Activated CD8-positive, alpha-beta T cell treated with anti-CD3 and anti-CD28 coated beads, Interleukin-2, amount 10 ng/mL, durations not matched to agents 7 days and 5 days (primary cell): ENCODE measurements at regions not wholly inside any gene's neighbourhood (a gene's known extent, or its start where the extent isn't known, plus 50 kb on each side); places are given as distances from the start of the nearest gene placed in this dataset.

Experiments
- ATAC-seq: fragments of 150-1000 bp; cut with Tn5 transposase; one replicate; pipeline ENCODE4 v1.10.0; 2021; ENCODE audit warnings: moderate library complexity
- CTCF ChIA-PET: fragments of 350-600 bp; sonication (Branson Sonifier 250); formaldehyde crosslinking; loops from one replicate; lab custom pipeline; 2021; ENCODE audit warnings: antibody characterized with exemption; lab: Charles Lee
- POLR2A ChIA-PET: fragments of 350-600 bp; sonication (Branson Sonifier 250); formaldehyde crosslinking; loops from one replicate; lab custom pipeline; 2021; ENCODE audit warnings: antibody characterized with exemption; lab: Charles Lee
- DNase-seq: peaks from one replicate; pipeline ENCODE4 v3.0.0-alpha.2; 2020
- H3K27ac Mint-ChIP-seq: one replicate; pipeline ENCODE4 v1.8.0; 2021; ENCODE audit warnings: mild to moderate bottlenecking, mixed read lengths
- H3K27me3 Mint-ChIP-seq: one replicate; pipeline ENCODE4 v1.8.0; 2021; ENCODE audit warnings: low read depth, mixed read lengths
- H3K36me3 Mint-ChIP-seq: one replicate; pipeline ENCODE4 v1.8.0; 2021; ENCODE audit warnings: low read depth, mixed read lengths
- H3K4me1 Mint-ChIP-seq: one replicate; pipeline ENCODE4 v1.8.0; 2021; ENCODE audit warnings: low read depth, mixed read lengths
- H3K4me3 Mint-ChIP-seq: one replicate; pipeline ENCODE4 v1.8.0; 2021; ENCODE audit warnings: mild to moderate bottlenecking, mixed read lengths
- H3K9me3 Mint-ChIP-seq: one replicate; pipeline ENCODE4 v1.8.0; 2022; ENCODE audit warnings: mixed read lengths; ENCODE audit not compliant: insufficient read depth

DNA sequence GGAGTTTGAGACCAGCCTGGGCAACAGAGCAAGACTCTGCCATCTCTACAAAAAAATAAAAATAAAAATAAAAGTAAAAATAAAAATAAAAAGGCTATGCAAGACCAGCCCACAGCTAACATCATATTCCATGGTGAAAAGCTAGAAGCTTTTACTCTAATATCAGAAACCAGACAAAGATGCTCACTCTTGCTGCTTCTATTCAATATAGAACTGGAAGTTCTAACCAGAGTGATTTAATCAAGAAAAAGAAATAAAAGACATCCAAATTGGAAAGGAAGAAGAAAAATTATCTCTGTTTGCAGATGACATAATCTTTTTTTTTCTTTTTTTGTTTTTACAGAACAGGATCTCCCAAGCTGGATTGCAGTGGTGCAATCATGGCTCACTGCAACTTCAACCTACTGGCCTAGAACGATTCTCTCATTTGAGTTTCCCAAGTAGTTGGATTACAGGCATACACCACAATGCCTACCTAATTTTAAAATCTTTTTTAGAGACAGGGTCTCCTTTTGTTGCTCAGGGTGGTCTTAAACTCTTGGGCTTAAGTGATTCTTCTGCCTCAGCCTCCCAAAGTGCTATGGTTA is 100.7 kb upstream of the JAG1 start:
- Mint-ChIP-seq H3K36me3 (no peaks in the 10 kb centered on the region), H3K9me3 (no peaks in the 10 kb centered on the region), H3K27me3 (no peaks in the 10 kb centered on the region), H3K27ac (no peak overlapping the region), H3K4me1 (no peaks in the 10 kb centered on the region), H3K4me3 (no peak overlapping the region)
- DNase-seq = no peak
- CTCF ChIA-PET = no interaction called here
- no peak for ATAC-seq
- POLR2A ChIA-PET = no interaction called here

DNA sequence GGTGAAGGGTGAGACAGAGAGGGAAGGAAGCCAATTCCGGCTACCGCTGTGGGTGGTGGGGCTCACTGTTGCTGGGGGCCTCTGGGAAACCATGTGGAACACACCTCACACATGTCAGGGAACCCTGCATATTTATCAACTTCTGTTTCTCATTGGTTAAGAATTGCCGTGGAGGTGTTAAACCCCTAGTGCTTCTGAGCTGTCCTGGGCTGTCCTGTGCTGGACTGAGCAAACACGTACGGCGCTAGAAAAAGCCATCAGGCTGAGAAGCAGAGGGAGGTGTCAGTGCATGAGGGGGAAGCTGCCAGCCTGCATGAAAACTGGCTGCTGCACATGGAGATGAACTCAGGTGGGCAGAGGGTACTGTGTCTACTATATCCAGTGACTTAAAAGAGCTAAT is 103.9 kb upstream of the JAG1 start:
- ChIA-PET POLR2A (no interaction called here), CTCF (no interaction called here)
- no peaks in the 10 kb centered on the region for H3K4me1 Mint-ChIP-seq
- ATAC-seq = no peak
- H3K4me3 Mint-ChIP-seq = no peak overlapping the region
- no peaks in the 10 kb centered on the region for H3K36me3 Mint-ChIP-seq
- no peak overlapping the region for H3K27ac Mint-ChIP-seq
- peaks cover 5% of the 10 kb centered on the region for H3K27me3 Mint-ChIP-seq
- DNase-seq = no peak
- no peaks in the 10 kb centered on the region for H3K9me3 Mint-ChIP-seq

DNA sequence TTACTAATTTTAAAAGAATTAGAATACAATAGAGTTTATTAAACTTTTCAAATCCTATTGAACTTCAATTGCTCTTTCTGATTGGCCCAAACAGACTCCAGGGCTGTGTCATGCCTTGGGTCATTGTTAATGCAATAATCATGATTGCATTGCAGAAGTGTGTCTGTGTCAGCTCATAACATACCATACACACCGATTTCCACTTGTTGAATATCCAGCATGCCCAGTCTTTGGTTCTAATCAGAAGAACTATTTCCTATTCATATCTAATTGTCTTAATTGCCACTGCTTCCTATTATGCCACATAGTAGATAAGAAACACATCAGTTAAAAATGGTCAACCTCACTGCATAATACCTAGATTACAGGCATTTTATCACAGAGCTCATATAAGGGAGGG is 106.1 kb upstream of the JAG1 start:
- POLR2A ChIA-PET = no interaction called here
- Mint-ChIP-seq H3K27ac (no peak overlapping the region), H3K4me3 (no peak overlapping the region), H3K4me1 (no peaks in the 10 kb centered on the region), H3K27me3 (peaks cover 5% of the 10 kb centered on the region), H3K9me3 (no peaks in the 10 kb centered on the region), H3K36me3 (no peaks in the 10 kb centered on the region)
- no peak for ATAC-seq
- DNase-seq = no peak
- CTCF ChIA-PET = no interaction called here

DNA sequence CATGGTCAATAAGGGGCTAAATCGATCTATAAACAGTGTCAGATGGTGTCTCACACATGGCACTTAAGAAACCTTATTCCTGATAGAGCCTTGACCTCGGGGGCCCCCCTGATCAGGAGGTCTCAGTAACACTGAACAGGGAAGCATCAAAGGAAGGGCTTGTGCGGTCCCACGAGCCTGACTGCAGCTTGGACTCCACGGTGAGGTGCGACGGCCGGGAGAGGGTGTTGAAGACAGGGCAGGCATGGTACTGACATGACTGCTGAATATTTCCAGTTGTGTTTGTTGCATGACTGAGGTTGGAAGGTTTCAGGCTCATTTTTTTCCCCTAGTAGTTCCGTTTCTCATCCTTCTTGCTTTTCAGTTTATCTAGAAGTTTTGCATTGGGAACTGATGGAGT is 107.1 kb upstream of the JAG1 start:
- H3K9me3 Mint-ChIP-seq = no peaks in the 10 kb centered on the region
- DNase-seq = no peak
- H3K4me3 Mint-ChIP-seq = no peak overlapping the region
- H3K4me1 Mint-ChIP-seq = no peaks in the 10 kb centered on the region
- no peak overlapping the region for H3K27ac Mint-ChIP-seq
- H3K36me3 Mint-ChIP-seq = no peaks in the 10 kb centered on the region
- ChIA-PET POLR2A (no interaction called here), CTCF (no interaction called here)
- no peak for ATAC-seq
- peaks cover 5% of the 10 kb centered on the region for H3K27me3 Mint-ChIP-seq

DNA sequence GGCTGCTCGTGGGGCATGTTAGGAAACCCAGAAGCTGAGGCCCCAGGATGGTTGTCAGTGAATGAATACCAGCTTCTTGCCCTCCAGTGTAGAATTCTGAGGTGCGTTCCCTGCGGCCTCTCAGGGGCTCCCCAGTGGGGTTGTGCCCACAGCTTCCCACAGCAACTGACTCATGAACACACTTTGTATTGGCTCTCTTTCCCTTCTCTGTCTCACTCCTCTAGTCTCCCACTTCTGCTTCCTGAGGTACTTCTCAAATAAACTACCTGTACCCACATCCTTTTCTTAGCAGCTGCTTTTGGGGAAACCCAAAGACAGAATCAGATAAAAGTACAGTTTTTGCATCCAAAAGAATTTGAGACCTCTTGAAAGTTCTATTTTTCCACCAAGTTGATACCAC is 107.7 kb upstream of the JAG1 start:
- Mint-ChIP-seq H3K4me3 (no peak overlapping the region), H3K9me3 (no peaks in the 10 kb centered on the region), H3K27ac (no peak overlapping the region), H3K27me3 (peaks cover 5% of the 10 kb centered on the region), H3K36me3 (no peaks in the 10 kb centered on the region), H3K4me1 (no peaks in the 10 kb centered on the region)
- POLR2A ChIA-PET = no interaction called here
- CTCF ChIA-PET = no interaction called here
- no peak for DNase-seq
- no peak for ATAC-seq

DNA sequence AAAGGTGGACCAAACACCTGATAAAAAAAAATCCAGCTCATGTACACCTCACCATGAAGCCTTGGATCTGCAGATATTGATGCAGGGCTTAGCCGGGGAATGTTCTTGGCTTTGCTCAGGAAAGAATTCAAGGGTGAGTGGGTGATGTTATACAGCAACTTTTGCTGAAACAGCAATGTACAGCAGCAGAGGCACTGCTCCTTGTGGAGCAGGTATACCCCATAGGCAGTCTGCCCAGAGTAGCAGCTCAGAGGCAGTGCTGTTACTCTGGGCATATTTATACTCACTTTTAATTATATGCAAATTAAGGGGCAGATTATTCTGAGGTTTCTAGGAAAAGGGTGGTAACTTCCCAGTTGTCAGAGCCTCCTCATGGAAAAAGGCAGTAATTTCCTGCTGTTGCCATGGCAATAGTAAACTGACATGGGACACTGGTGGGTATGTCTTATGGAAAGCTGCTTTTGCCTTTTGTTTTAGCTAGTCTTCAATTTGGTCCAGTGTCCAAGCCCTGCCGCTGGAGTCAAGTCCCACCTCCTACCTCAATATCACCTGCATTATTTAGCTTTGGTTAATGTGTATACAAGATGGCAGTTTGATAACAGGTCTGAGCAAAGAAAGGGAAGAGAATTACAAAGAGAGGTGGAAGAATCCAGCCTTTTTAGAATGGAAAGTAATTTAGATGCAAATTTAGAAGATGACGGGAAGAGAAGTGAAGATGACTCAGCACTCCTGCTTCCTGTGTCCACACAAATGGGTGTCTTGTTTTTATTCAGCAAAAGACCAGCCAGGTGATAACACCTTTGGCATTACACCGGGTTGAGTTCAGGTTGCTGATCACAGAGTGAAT is 110.1 kb upstream of the JAG1 start:
- Mint-ChIP-seq H3K9me3 (no peaks in the 10 kb centered on the region), H3K36me3 (no peaks in the 10 kb centered on the region), H3K4me3 (no peak overlapping the region), H3K27ac (no peak overlapping the region), H3K27me3 (peaks cover 5% of the 10 kb centered on the region), H3K4me1 (no peaks in the 10 kb centered on the region)
- CTCF ChIA-PET = no interaction called here
- DNase-seq (no peak), ATAC-seq (no peak)
- POLR2A ChIA-PET = no interaction called here

DNA sequence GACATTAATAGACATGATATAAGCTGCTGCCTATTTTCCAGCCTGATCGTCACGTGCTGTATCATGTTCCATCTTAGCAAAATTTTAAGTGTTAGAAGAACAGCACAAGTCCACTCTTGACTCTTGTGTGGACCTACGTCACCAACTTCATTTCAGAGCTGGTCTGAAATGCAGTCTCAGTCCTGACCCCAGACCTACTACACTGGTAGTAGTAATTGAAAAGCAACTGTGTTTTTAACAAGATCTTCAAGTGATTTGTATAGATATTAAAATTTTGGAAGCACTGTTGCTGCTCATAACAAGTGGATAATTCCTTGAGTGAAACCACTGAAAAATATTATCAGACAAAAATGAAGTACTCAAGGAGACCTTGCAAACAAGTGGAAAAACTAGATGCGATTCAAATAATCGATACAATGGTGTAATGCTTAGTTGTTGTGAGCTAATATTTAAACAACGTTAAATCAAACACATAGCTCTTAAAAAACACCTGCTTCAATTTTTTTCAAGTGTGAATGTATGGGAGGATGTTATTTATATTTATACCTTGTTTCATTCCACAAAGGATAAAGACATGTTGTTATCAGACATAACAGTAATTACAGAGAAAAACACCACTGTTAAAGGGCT is 110.9 kb upstream of the JAG1 start:
- Mint-ChIP-seq H3K4me3 (no peak overlapping the region), H3K27me3 (peaks cover 5% of the 10 kb centered on the region), H3K4me1 (no peaks in the 10 kb centered on the region), H3K36me3 (no peaks in the 10 kb centered on the region), H3K9me3 (no peaks in the 10 kb centered on the region), H3K27ac (no peak overlapping the region)
- POLR2A ChIA-PET = no interaction called here
- no peak for DNase-seq
- CTCF ChIA-PET = no interaction called here
- no peak for ATAC-seq

DNA sequence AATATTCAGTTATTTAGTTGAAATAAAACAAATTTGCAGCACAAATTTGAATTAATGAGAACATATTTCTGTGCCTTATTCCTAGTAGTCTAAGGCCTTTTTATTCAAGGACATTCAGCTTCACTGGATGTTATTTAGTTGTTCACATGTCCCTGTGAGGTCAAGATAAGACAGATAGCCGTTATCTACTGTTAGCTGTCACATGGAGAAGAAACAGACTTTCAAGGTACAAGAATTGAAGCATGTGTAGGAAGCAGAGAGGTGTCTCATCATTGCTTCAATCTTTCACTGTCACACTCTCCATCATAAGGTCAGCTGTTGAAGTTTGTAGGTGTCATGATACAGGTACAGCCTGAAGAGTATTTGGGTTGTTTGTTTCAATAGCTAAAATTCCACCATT is 112.9 kb upstream of the JAG1 start:
- H3K4me1 Mint-ChIP-seq = no peaks in the 10 kb centered on the region
- peaks cover 5% of the 10 kb centered on the region for H3K27me3 Mint-ChIP-seq
- no peak overlapping the region for H3K4me3 Mint-ChIP-seq
- ChIA-PET POLR2A (no interaction called here), CTCF (no interaction called here)
- DNase-seq (no peak), ATAC-seq (no peak)
- no peak overlapping the region for H3K27ac Mint-ChIP-seq
- no peaks in the 10 kb centered on the region for H3K36me3 Mint-ChIP-seq
- no peaks in the 10 kb centered on the region for H3K9me3 Mint-ChIP-seq

DNA sequence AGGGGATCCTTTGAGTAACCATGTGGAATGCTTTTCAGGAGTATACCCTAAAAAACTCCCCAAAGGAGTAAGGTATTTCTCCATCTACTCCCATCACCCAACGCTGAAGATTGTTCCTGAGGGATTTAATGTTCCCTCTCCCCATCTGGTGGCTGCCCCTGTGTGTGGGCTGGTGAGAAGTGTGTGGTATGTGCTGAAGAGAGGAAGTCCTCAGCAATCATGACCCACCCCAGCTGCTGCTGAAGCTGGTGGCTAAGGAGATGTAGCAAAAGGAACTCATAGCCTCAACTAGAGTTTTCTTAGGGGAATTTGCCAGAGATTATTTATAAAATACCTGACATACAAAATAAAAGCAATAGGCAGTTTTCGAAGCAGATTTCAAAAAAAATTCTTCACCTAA is 114.3 kb upstream of the JAG1 start:
- ATAC-seq (no peak), DNase-seq (no peak)
- ChIA-PET POLR2A (no interaction called here), CTCF (no interaction called here)
- Mint-ChIP-seq H3K27ac (no peak overlapping the region), H3K27me3 (no peaks in the 10 kb centered on the region), H3K4me3 (no peak overlapping the region), H3K4me1 (no peaks in the 10 kb centered on the region), H3K9me3 (no peaks in the 10 kb centered on the region), H3K36me3 (no peaks in the 10 kb centered on the region)

DNA sequence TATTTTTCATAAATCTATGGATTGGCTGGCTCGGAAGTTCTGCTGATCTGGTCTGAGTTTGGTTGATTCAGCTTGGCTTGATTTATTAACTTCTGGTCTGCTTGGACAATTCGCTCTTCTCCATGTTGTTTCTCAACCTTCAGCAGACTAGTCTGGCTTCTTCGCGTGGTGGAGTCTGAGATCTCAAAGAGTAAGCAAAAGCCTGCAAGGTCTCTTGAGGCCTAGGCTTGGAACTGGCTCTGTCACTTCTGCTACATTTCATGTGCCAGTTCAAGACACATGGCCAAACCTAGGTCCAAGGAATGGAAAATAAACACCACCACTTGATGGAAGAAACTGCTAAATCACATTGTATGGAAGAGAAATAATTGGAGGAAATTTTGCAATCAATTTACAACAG is 115.1 kb upstream of the JAG1 start:
- H3K9me3 Mint-ChIP-seq = no peaks in the 10 kb centered on the region
- H3K4me3 Mint-ChIP-seq = no peak overlapping the region
- no peaks in the 10 kb centered on the region for H3K27me3 Mint-ChIP-seq
- no peaks in the 10 kb centered on the region for H3K36me3 Mint-ChIP-seq
- CTCF ChIA-PET = no interaction called here
- no peak overlapping the region for H3K27ac Mint-ChIP-seq
- no peaks in the 10 kb centered on the region for H3K4me1 Mint-ChIP-seq
- POLR2A ChIA-PET = no interaction called here
- no peak for ATAC-seq
- no peak for DNase-seq

DNA sequence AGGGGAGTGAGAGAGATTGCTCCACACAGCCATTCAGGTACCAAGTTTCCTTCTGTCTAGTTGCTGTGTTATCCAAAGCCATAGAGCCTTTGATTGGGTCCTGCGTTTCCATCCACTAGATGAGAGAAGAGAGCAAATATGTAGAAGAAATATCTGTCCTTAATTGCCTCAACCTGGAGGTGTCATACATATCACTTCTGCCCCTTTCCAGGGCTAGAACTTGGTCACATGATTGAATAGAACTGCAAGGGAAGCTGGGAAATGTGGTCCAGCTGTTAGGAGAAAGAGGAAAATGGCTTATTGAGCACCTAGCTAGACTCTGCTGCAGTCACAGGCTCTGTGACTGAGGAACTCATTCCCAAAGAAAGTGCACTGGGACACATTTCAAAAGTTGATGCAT is 115.6 kb upstream of the JAG1 start:
- ATAC-seq (no peak), DNase-seq (no peak)
- ChIA-PET CTCF (no interaction called here), POLR2A (no interaction called here)
- H3K4me1 Mint-ChIP-seq = no peaks in the 10 kb centered on the region
- H3K9me3 Mint-ChIP-seq = no peaks in the 10 kb centered on the region
- H3K27ac Mint-ChIP-seq = no peak overlapping the region
- H3K36me3 Mint-ChIP-seq = no peaks in the 10 kb centered on the region
- no peaks in the 10 kb centered on the region for H3K27me3 Mint-ChIP-seq
- no peak overlapping the region for H3K4me3 Mint-ChIP-seq

DNA sequence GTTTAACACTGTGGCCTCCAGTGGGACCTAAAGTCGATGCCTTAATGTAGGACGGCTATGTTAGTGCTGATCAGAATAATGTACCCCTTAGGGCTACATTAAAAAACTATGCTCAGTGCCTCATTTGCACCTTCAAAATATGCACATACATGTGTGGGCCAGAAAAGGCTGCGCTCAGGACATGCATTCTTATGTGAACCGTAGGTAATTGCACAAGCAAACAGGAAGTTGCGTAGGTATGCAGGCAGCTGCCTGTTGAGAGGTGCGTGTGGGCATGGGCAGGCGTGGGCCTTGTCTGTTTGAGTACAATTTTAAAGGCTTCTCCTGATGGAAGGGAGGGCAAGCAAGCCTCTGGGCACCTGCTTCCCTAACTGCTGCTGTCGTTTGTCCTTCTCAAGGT is 116.2 kb upstream of the JAG1 start:
- H3K27me3 Mint-ChIP-seq = no peaks in the 10 kb centered on the region
- POLR2A ChIA-PET = no interaction called here
- no peaks in the 10 kb centered on the region for H3K36me3 Mint-ChIP-seq
- DNase-seq (no peak), ATAC-seq (no peak)
- H3K9me3 Mint-ChIP-seq = no peaks in the 10 kb centered on the region
- no peak overlapping the region for H3K4me3 Mint-ChIP-seq
- CTCF ChIA-PET = no interaction called here
- H3K27ac Mint-ChIP-seq = no peak overlapping the region
- no peaks in the 10 kb centered on the region for H3K4me1 Mint-ChIP-seq
